DOHH2 (cell line): ENCODE measurements at regions not wholly inside any gene's neighbourhood (a gene's known extent, or its start where the extent isn't known, plus 50 kb on each side); places are given as distances from the start of the nearest gene placed in this dataset.

Experiments
- H3F3A ChIP-seq: fragments of 200-600 bp; sonication (generic), shearing (Covaris generic); 2 replicates; pipeline ENCODE4 v1.6.0; 2016; ENCODE audit warnings: antibody characterized with exemption, mild to moderate bottlenecking; ENCODE audit not compliant: control insufficient read depth, insufficient read depth
- H3K27ac ChIP-seq: fragments of 200-600 bp; sonication (generic); 2 replicates; pipeline ENCODE4 v1.5.1; 2014; ENCODE audit warnings: low read depth, mild to moderate bottlenecking, low read length, moderate library complexity
- H3K27me3 ChIP-seq: fragments of 200-600 bp; sonication (generic); 2 replicates; pipeline ENCODE4 v1.6.1; 2014; ENCODE audit warnings: mild to moderate bottlenecking, low read length, mixed read lengths; ENCODE audit not compliant: control insufficient read depth
- H3K36me3 ChIP-seq: fragments of 200-600 bp; sonication (generic); 2 replicates; pipeline ENCODE4 v1.6.1; 2014; ENCODE audit warnings: mild to moderate bottlenecking, low read length, moderate library complexity, mixed read lengths; ENCODE audit not compliant: control insufficient read depth
- H3K4me1 ChIP-seq: fragments of 200-600 bp; sonication (generic); 2 replicates; pipeline ENCODE4 v1.6.1; 2014; ENCODE audit warnings: mild to moderate bottlenecking, low read length, mixed read lengths; ENCODE audit not compliant: control insufficient read depth
- H3K4me2 ChIP-seq: fragments of 200-600 bp; sonication (generic); 2 replicates; pipeline ENCODE4 v1.6.0; 2014; ENCODE audit warnings: mild to moderate bottlenecking, low read length, moderate library complexity
- H3K4me3 ChIP-seq: fragments of 200-600 bp; sonication (generic); 2 replicates; pipeline ENCODE4 v1.5.1; 2014; ENCODE audit warnings: mild to moderate bottlenecking, low read length, mixed read lengths
- H3K79me2 ChIP-seq: fragments of 200-600 bp; sonication (generic); 2 replicates; pipeline ENCODE4 v1.6.1; 2014; ENCODE audit warnings: mild to moderate bottlenecking, low read length, mixed read lengths; ENCODE audit not compliant: control insufficient read depth
- H3K9me2 ChIP-seq: fragments of 200-600 bp; sonication (generic); replicated peaks from 2 replicates; pipeline ENCODE4 v1.6.1; 2014; ENCODE audit warnings: mild to moderate bottlenecking, low read length, mixed read lengths; ENCODE audit not compliant: control insufficient read depth
- H3K9me3 ChIP-seq: fragments of 200-600 bp; sonication (generic); 2 replicates; pipeline ENCODE4 v1.6.1; 2014; ENCODE audit warnings: antibody characterized with exemption, low read length, mixed read lengths; ENCODE audit not compliant: control insufficient read depth, insufficient read depth
- H4K20me1 ChIP-seq: fragments of 200-600 bp; sonication (generic); 2 replicates; pipeline ENCODE4 v1.6.0; 2014; ENCODE audit warnings: low read depth, mild to moderate bottlenecking, antibody characterized with exemption, low read length, moderate library complexity; ENCODE audit not compliant: control insufficient read depth, insufficient read depth
- CTCF ChIP-seq: fragments of 200-600 bp; sonication (generic); IDR thresholded peaks from one replicate; pipeline ENCODE4 v1.5.1; 2014; ENCODE audit warnings: antibody characterized with exemption, mild to moderate bottlenecking, low read depth, low read length; ENCODE audit not compliant: poor library complexity, severe bottlenecking
- EZH2phosphoT487 ChIP-seq: fragments of 200-600 bp; sonication (generic); IDR thresholded peaks from 2 replicates; pipeline ENCODE4 v1.6.1; 2017; ENCODE audit warnings: borderline replicate concordance, mild to moderate bottlenecking, antibody characterized with exemption, low read length, moderate library complexity, mixed read lengths

- Histone ChIP-seq H3K9me2 (no peaks in the 10 kb centered on the region), H4K20me1 (no peaks in the 10 kb centered on the region), H3K79me2 (no peaks in the 10 kb centered on the region), H3K4me1 (no peaks in the 10 kb centered on the region), H3K4me2 (no peak overlapping the region), H3K27ac (no peak overlapping the region), H3F3A (no peaks in the 10 kb centered on the region), H3K36me3 (no peaks in the 10 kb centered on the region), H3K9me3 (0 out of 2 replicates have a peak, but pooled peaks cover 3% of the 10 kb centered on the region), H3K27me3 (no peaks in the 10 kb centered on the region), H3K4me3 (no peak overlapping the region)
- TF ChIP-seq EZH2phosphoT487 (no peak), CTCF (no peak)
Measured at GRCh38 chr21:15140321-15141019, 75.7 kb upstream of the NRIP1 start.

GRCh38 chr21:15141261-15141970 lies 76.6 kb upstream of the NRIP1 start:
- TF ChIP-seq EZH2phosphoT487 (no peak), CTCF (no peak)
- no peaks in the 10 kb centered on the region for H3K27me3 ChIP-seq
- no peaks in the 10 kb centered on the region for H3F3A ChIP-seq
- no peaks in the 10 kb centered on the region for H4K20me1 ChIP-seq
- H3K4me1 ChIP-seq, result no peaks in the 10 kb centered on the region
- H3K27ac ChIP-seq, result no peak overlapping the region
- H3K9me3 ChIP-seq, result 0 out of 2 replicates have a peak, but pooled peaks cover 3% of the 10 kb centered on the region
- no peak overlapping the region for H3K4me3 ChIP-seq
- H3K79me2 ChIP-seq, result no peaks in the 10 kb centered on the region
- H3K4me2 ChIP-seq, result no peak overlapping the region
- no peaks in the 10 kb centered on the region for H3K9me2 ChIP-seq
- no peaks in the 10 kb centered on the region for H3K36me3 ChIP-seq

GRCh38 chr21:15144026-15144425 lies 79.2 kb upstream of the NRIP1 start:
- Histone ChIP-seq H3K4me1 (no peaks in the 10 kb centered on the region), H3K9me3 (no peaks in the 10 kb centered on the region), H3K4me3 (no peak overlapping the region), H3K27ac (no peak overlapping the region), H3K4me2 (no peak overlapping the region), H3K36me3 (no peaks in the 10 kb centered on the region), H3K27me3 (no peaks in the 10 kb centered on the region), H3K9me2 (no peaks in the 10 kb centered on the region), H3K79me2 (no peaks in the 10 kb centered on the region), H3F3A (no peaks in the 10 kb centered on the region), H4K20me1 (no peaks in the 10 kb centered on the region)
- no peak for TF ChIP-seq CTCF
